Central memory CD8-positive, alpha-beta T cell (primary cell): ENCODE measurements at regions not wholly inside any gene's neighbourhood (a gene's known extent, or its start where the extent isn't known, plus 50 kb on each side); places are given as distances from the start of the nearest gene placed in this dataset.

Experiments
- ATAC-seq: fragments of 150-1000 bp; cut with Tn5 transposase; replicated peaks from 2 replicates; pipeline ENCODE4 v1.10.0; 2022; ENCODE audit warnings: mild to moderate bottlenecking, moderate FRiP score, moderate number of reproducible peaks; ENCODE audit not compliant: poor library complexity, severe bottlenecking; ENCODE audit errors: extremely low read depth
- DNase-seq, 2 donors: peaks; one replicate each; pipeline ENCODE4 v3.0.0; 2021; ENCODE audit warnings: low spot score in 2 of 2
- H3K27ac Mint-ChIP-seq: one replicate; pipeline ENCODE4 v1.8.0; 2022; ENCODE audit warnings: low read depth, mild to moderate bottlenecking, moderate library complexity, mixed read lengths
- H3K27me3 Mint-ChIP-seq: one replicate; pipeline ENCODE4 v1.8.0; 2022; ENCODE audit warnings: mixed read lengths
- H3K36me3 Mint-ChIP-seq: one replicate; pipeline ENCODE4 v1.8.0; 2022; ENCODE audit warnings: mild to moderate bottlenecking, moderate library complexity, mixed read lengths; ENCODE audit not compliant: insufficient read depth
- H3K4me1 Mint-ChIP-seq: one replicate; pipeline ENCODE4 v1.8.0; 2022; ENCODE audit warnings: mixed read lengths
- H3K4me3 Mint-ChIP-seq: one replicate; pipeline ENCODE4 v1.8.0; 2022; ENCODE audit warnings: mild to moderate bottlenecking, moderate library complexity, mixed read lengths
- H3K9me3 Mint-ChIP-seq: one replicate; pipeline ENCODE4 v1.8.0; 2022; ENCODE audit warnings: mixed read lengths

GRCh38 chr1:87588495-87588894 is 259.8 kb downstream of the LMO4 start:
- DNase-seq (no peak), ATAC-seq (no peak)
- Mint-ChIP-seq H3K9me3 (no peaks in the 10 kb centered on the region), H3K4me3 (no peak overlapping the region), H3K27me3 (peaks cover 18% of the 10 kb centered on the region), H3K4me1 (no peaks in the 10 kb centered on the region), H3K36me3 (peaks cover 3% of the 10 kb centered on the region), H3K27ac (no peak overlapping the region)

GRCh38 chr1:87591492-87591891 is 262.8 kb downstream of the LMO4 start:
- Mint-ChIP-seq H3K36me3 (no peaks in the 10 kb centered on the region), H3K27me3 (peaks cover 33% of the 10 kb centered on the region), H3K9me3 (no peaks in the 10 kb centered on the region), H3K4me1 (no peaks in the 10 kb centered on the region), H3K27ac (no peak overlapping the region), H3K4me3 (no peak overlapping the region)
- ATAC-seq = no peak
- no peak for DNase-seq

GRCh38 chr1:87592156-87592555 is 263.5 kb downstream of the LMO4 start:
- no peak for ATAC-seq
- H3K4me3 Mint-ChIP-seq = no peak overlapping the region

DNA sequence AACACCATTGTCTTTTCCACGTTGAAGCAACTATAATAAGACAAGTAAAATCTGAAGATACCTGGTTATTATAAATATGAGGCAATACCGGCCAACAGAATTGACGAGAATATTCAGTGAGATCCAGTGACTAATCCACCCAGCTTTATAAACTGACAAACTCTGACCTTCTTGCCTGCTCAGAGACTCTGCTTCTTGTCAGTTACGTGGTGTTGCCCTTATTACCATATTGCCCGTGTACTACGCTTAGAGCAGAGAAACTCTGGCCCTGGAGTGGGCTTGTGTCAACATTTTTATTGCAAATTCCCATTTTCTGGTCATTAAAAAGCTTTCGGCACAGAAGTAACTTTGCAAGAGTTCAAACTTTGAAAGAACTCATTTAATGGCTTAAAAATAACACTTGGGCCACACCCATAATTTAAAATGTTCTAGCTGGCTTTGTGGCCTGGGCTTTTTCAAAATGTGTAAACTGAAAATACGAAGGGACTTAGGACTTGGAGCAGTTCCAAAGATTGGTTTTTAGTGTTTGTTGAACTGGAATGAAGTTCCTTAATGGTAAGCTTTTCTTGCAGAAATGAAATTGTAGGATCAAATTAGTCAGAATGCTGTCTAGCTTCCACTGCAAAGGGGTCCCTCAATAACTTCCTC is 266.2 kb downstream of the LMO4 start:
- DNase-seq (no peak), ATAC-seq (no peak)
- Mint-ChIP-seq H3K4me1 (no peaks in the 10 kb centered on the region), H3K4me3 (no peak overlapping the region), H3K9me3 (no peaks in the 10 kb centered on the region), H3K27me3 (peaks cover 41% of the 10 kb centered on the region), H3K27ac (no peak overlapping the region), H3K36me3 (no peaks in the 10 kb centered on the region)

More at GRCh38 chr1:87592156-87592555, 263.5 kb downstream of the LMO4 start:
- H3K27ac Mint-ChIP-seq = no peak overlapping the region
- DNase-seq = no peak
- no peaks in the 10 kb centered on the region for H3K36me3 Mint-ChIP-seq
- H3K4me1 Mint-ChIP-seq = no peaks in the 10 kb centered on the region
- H3K27me3 Mint-ChIP-seq = peaks cover 34% of the 10 kb centered on the region
- H3K9me3 Mint-ChIP-seq = no peaks in the 10 kb centered on the region

- ATAC-seq (no peak), DNase-seq (no peak)
- H3K27me3 Mint-ChIP-seq = peaks cover 41% of the 10 kb centered on the region
- no peaks in the 10 kb centered on the region for H3K4me1 Mint-ChIP-seq
- no peak overlapping the region for H3K4me3 Mint-ChIP-seq
- H3K9me3 Mint-ChIP-seq = no peaks in the 10 kb centered on the region
- no peak overlapping the region for H3K27ac Mint-ChIP-seq
- no peaks in the 10 kb centered on the region for H3K36me3 Mint-ChIP-seq
Measured at GRCh38 chr1:87595384-87595781, 266.7 kb downstream of the LMO4 start.

GRCh38 chr1:87598429-87598828 is 269.7 kb downstream of the LMO4 start:
- Mint-ChIP-seq H3K27me3 (peaks cover 41% of the 10 kb centered on the region), H3K27ac (no peak overlapping the region), H3K36me3 (no peaks in the 10 kb centered on the region), H3K4me1 (no peaks in the 10 kb centered on the region), H3K4me3 (no peak overlapping the region), H3K9me3 (no peaks in the 10 kb centered on the region)
- ATAC-seq (no peak), DNase-seq (no peak)

DNA sequence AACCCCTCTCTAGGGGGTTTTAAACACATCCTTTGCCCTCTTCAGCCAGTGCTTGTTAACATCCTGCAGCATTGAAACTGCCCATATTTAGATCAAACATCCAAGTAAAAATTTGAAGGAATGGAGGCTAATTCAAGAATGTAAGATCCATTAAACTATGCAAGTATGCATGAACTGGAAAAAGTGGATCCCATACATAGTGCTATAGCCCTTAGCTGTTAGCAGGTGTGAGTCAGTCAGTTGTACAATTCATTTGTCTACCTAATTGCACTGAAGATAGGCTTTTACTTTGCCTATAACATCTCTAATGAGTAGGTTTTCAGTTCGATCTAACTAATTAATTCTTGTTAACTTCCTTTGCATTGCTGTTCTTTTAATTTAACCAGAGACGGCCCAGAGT is 270.9 kb downstream of the LMO4 start:
- no peak overlapping the region for H3K27ac Mint-ChIP-seq
- H3K4me3 Mint-ChIP-seq = no peak overlapping the region
- H3K27me3 Mint-ChIP-seq = peaks cover 34% of the 10 kb centered on the region
- DNase-seq = no peak
- H3K4me1 Mint-ChIP-seq = no peaks in the 10 kb centered on the region
- no peaks in the 10 kb centered on the region for H3K9me3 Mint-ChIP-seq
- no peak for ATAC-seq
- no peaks in the 10 kb centered on the region for H3K36me3 Mint-ChIP-seq

DNA sequence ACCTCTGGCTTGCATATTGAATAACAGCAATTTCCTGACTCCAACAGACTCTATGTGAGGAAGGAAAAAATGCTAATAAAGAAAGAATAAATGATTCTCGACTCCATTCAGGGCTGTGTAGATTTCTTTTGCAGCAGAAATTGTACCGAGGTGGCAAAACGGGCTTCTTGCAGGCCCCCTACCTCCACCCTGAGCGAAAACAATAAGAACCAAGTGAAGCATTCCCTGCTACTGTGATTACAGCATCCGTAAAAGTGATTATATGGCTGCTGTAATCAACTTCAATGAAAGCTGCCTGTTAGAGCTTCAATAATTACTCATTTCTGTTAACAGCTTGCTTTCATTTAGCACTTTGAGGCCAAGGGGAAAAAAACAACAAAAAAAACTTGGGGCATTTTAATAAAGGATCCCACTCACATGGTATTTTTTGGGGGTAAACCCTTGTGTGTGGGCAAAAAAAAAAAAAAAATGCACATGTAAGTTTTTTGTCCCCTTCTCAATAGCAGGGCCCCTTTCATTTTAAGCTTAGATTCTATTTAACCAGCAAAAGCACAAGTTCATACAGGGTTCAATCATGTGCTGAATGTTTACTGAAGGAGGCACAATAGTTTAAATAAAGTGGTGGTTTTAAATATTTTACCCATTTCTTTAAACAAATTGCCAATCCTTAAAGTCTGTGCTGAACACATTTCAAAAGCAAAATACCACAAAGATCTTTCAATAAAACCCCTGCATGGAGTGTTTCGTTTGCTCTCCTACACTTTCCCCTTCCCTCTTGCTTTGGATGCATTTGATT is 271.6 kb downstream of the LMO4 start:
- no peaks in the 10 kb centered on the region for H3K9me3 Mint-ChIP-seq
- peaks cover 37% of the 10 kb centered on the region for H3K27me3 Mint-ChIP-seq
- H3K27ac Mint-ChIP-seq = no peak overlapping the region
- no peak overlapping the region for H3K4me3 Mint-ChIP-seq
- no peaks in the 10 kb centered on the region for H3K36me3 Mint-ChIP-seq
- ATAC-seq (no peak), DNase-seq (no peak)
- H3K4me1 Mint-ChIP-seq = no peaks in the 10 kb centered on the region

GRCh38 chr1:87600854-87601253 is 272.2 kb downstream of the LMO4 start:
- no peak overlapping the region for H3K27ac Mint-ChIP-seq
- no peaks in the 10 kb centered on the region for H3K36me3 Mint-ChIP-seq
- no peaks in the 10 kb centered on the region for H3K9me3 Mint-ChIP-seq
- no peak overlapping the region for H3K4me3 Mint-ChIP-seq
- H3K27me3 Mint-ChIP-seq = peaks cover 39% of the 10 kb centered on the region
- DNase-seq = no peak
- H3K4me1 Mint-ChIP-seq = no peaks in the 10 kb centered on the region
- no peak for ATAC-seq

- H3K4me1 Mint-ChIP-seq = no peaks in the 10 kb centered on the region
- H3K9me3 Mint-ChIP-seq = no peaks in the 10 kb centered on the region
- H3K27ac Mint-ChIP-seq = no peak overlapping the region
- DNase-seq (no peak), ATAC-seq (no peak)
- no peaks in the 10 kb centered on the region for H3K36me3 Mint-ChIP-seq
- no peak overlapping the region for H3K4me3 Mint-ChIP-seq
- peaks cover 29% of the 10 kb centered on the region for H3K27me3 Mint-ChIP-seq
Measured at GRCh38 chr1:87603626-87604025, 274.9 kb downstream of the LMO4 start.

DNA sequence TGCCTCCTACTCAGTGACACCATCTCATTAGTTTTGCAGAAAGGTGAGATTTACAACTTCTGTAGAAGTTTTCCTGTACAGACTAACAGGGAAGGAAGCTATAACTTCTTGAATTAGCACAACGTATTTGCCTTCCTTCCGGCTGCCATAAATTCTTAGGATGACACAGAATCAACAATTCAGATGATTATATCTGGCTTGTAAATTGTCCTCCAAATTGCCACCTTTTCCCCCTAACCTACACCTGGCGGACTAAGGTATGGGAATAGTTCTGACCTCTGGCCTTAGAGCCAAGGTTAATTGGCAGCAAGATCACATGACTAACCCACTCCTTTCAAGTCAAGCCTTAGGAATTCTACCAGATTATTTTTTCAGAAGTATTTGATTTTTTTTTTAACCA is 284.3 kb downstream of the LMO4 start:
- H3K4me1 Mint-ChIP-seq = no peaks in the 10 kb centered on the region
- no peaks in the 10 kb centered on the region for H3K36me3 Mint-ChIP-seq
- DNase-seq (no peak), ATAC-seq (no peak)
- H3K4me3 Mint-ChIP-seq = no peak overlapping the region
- H3K27ac Mint-ChIP-seq = no peak overlapping the region
- peaks cover 32% of the 10 kb centered on the region for H3K27me3 Mint-ChIP-seq
- H3K9me3 Mint-ChIP-seq = no peaks in the 10 kb centered on the region

- H3K27ac Mint-ChIP-seq = no peak overlapping the region
- no peak for ATAC-seq
- H3K27me3 Mint-ChIP-seq = peaks cover 33% of the 10 kb centered on the region
- no peak for DNase-seq
- no peaks in the 10 kb centered on the region for H3K9me3 Mint-ChIP-seq
- no peak overlapping the region for H3K4me3 Mint-ChIP-seq
- no peaks in the 10 kb centered on the region for H3K4me1 Mint-ChIP-seq
- no peaks in the 10 kb centered on the region for H3K36me3 Mint-ChIP-seq
Measured at GRCh38 chr1:87615491-87615890, 286.8 kb downstream of the LMO4 start.

- Mint-ChIP-seq H3K4me1 (no peaks in the 10 kb centered on the region), H3K27ac (no peak overlapping the region), H3K27me3 (peaks cover 36% of the 10 kb centered on the region), H3K4me3 (no peak overlapping the region), H3K36me3 (no peaks in the 10 kb centered on the region), H3K9me3 (no peaks in the 10 kb centered on the region)
- DNase-seq = no peak
- ATAC-seq = no peak
Measured at GRCh38 chr1:87615901-87616300, 287.2 kb downstream of the LMO4 start.
